AG04449 (cell line): ENCODE measurements at regions not wholly inside any gene's neighbourhood (a gene's known extent, or its start where the extent isn't known, plus 50 kb on each side); places are given as distances from the start of the nearest gene placed in this dataset.

Experiments
- CTCF ChIA-PET: fragments of 350-600 bp; formaldehyde crosslinking; extraction: SDS; loops from one replicate; lab custom pipeline; 2021; ENCODE audit warnings: antibody characterized with exemption; lab: Yijun Ruan, JAX
- POLR2A ChIA-PET: fragments of 400-600, 350-600 bp; formaldehyde crosslinking; extraction: SDS; loops from one replicate; lab custom pipeline; 2020; ENCODE audit warnings: antibody characterized with exemption, inconsistent platforms; lab: Yijun Ruan, JAX
- DNase-seq: peaks from one replicate; pipeline ENCODE4 v3.0.0-alpha.2; 2010; ENCODE audit warnings: low read depth, low spot score
- H3K4me3 ChIP-seq: 2 replicates; pipeline ENCODE4 v1.5.1; 2011; ENCODE audit warnings: low read depth, mild to moderate bottlenecking, control low read depth, low read length
- TF ChIP-seq, protein P1 (sequence below): IDR thresholded peaks from one replicate; pipeline ENCODE4 v1.5.1; 2011; ENCODE audit warnings: mild to moderate bottlenecking, moderate library complexity, low read length, control low read depth, inconsistent platforms; ENCODE audit not compliant: insufficient read depth; ENCODE audit errors: missing control alignments

- ChIA-PET POLR2A (no interaction called here), CTCF (interaction anchor here (1.0 kb wide), 1 partner anchor 25 kb away, joined by 5 read pairs; no protein-coding TSS in a partner anchor)
- no peak for DNase-seq
- H3K4me3 ChIP-seq, result no peak overlapping the region
- TF ChIP-seq, protein P1, sequence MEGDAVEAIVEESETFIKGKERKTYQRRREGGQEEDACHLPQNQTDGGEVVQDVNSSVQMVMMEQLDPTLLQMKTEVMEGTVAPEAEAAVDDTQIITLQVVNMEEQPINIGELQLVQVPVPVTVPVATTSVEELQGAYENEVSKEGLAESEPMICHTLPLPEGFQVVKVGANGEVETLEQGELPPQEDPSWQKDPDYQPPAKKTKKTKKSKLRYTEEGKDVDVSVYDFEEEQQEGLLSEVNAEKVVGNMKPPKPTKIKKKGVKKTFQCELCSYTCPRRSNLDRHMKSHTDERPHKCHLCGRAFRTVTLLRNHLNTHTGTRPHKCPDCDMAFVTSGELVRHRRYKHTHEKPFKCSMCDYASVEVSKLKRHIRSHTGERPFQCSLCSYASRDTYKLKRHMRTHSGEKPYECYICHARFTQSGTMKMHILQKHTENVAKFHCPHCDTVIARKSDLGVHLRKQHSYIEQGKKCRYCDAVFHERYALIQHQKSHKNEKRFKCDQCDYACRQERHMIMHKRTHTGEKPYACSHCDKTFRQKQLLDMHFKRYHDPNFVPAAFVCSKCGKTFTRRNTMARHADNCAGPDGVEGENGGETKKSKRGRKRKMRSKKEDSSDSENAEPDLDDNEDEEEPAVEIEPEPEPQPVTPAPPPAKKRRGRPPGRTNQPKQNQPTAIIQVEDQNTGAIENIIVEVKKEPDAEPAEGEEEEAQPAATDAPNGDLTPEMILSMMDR, result no peak
Observed at GRCh38 chr3:127480196-127480954, 110.2 kb downstream of the TPRA1 start.

- ChIA-PET POLR2A (no interaction called here), CTCF (no interaction called here)
- TF ChIP-seq, protein P1, result no peak
Observed at GRCh38 chr3:127479449-127479848, 111.1 kb downstream of the TPRA1 start.

GRCh38 chr3:127478922-127479321 is 111.6 kb downstream of the TPRA1 start:
- TF ChIP-seq, protein P1, result no peak
- ChIA-PET CTCF (no interaction called here), POLR2A (no interaction called here)
- no peak for DNase-seq
- H3K4me3 ChIP-seq, result no peak overlapping the region

More at GRCh38 chr3:127479449-127479848, 111.1 kb downstream of the TPRA1 start:
- H3K4me3 ChIP-seq, result no peak overlapping the region
- DNase-seq, result no peak

GRCh38 chr3:127477396-127477795 is 113.1 kb downstream of the TPRA1 start:
- TF ChIP-seq, protein P1, result no peak
- DNase-seq, result no peak
- ChIA-PET POLR2A (no interaction called here), CTCF (interaction anchor here (1.0 kb wide), 1 partner anchor 793 kb away, joined by 3 read pairs; no protein-coding TSS in a partner anchor)
- H3K4me3 ChIP-seq, result no peak overlapping the region

GRCh38 chr3:127476936-127477335 is 113.6 kb downstream of the TPRA1 start:
- no peak overlapping the region for H3K4me3 ChIP-seq
- CTCF ChIA-PET, result no interaction called here
- POLR2A ChIA-PET, result no interaction called here
- TF ChIP-seq, protein P1, result no peak
- DNase-seq, result no peak

- TF ChIP-seq, protein P1, result no peak
- no peak overlapping the region for H3K4me3 ChIP-seq
- DNase-seq, result no peak
- ChIA-PET POLR2A (no interaction called here), CTCF (no interaction called here)
Observed at GRCh38 chr3:127475975-127476705, 114.4 kb downstream of the TPRA1 start.
